GM19240 (cell line): ENCODE measurements at regions not wholly inside any gene's neighbourhood (a gene's known extent, or its start where the extent isn't known, plus 50 kb on each side); places are given as distances from the start of the nearest gene placed in this dataset.
"Not testable (repeated sequence)": the region's sequence is repeated elsewhere in the genome, so short reads cannot be mapped to it uniquely, and the experiment has no call there.

Source experiments
- DNase-seq: peaks from one replicate; pipeline ENCODE4 v3.0.0; 2011; ENCODE audit warnings: low spot score; ENCODE audit not compliant: insufficient read length

- DNase-seq: no peak
These were observed 306.9 kb upstream of the ARSJ start for GRCh38 chr4:114286262-114286810.

DNA sequence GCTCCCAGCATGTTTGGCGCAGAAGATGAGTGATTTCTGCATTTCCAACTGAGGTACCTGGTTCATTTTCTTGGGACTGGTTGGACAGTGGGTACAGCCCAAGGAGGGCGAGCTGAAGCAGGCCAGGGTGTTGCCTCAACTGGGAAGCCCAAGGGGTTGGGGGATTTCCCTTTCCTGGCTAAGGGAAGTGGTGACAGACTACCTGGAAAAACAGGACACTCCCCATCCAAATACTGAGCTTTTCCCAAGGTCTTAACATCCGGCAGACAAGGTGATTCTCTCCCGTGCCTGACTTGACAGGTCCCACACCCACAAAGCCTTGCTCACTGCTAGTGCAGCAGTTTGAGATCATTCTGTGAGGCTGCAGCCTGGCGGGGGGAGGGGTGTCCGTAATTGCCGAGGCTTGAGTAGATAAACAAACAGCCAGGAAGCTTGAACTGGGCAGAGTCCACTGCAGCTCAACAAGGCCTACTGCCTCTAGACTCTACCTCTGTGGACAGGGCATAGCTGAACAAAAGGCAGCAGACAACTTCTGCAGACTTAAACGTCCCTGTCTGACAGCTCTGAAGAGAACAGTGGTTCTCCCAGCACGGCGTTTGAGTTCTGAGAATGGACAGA is 307.7 kb upstream of the ARSJ start:
- no peak for DNase-seq

- no peak for DNase-seq
These were observed 302.5 kb upstream of the UGT8 start for GRCh38 chr4:114296126-114296525.

DNA sequence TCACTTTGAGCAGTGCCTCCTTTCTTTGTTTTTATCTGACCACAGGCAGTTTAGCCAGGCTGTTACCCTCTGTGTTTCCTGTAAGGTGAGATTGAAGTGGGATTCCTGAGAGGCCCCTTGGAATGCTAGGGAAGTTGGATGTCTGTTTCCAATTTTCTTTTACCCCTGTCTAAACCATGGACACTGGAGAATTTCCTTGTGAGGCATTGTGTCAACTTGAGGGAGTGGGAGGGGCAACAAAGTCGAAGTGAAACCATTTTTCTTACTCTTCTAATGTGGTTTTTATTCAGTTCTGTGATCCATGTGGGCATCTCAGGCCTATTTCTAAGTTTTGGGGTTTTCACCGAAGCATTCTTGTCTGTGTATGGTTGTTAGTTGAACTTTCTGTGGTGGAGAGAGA is 296.1 kb upstream of the UGT8 start:
- no peak for DNase-seq

GRCh38 chr4:114304046-114304445 is 294.6 kb upstream of the UGT8 start:
- DNase-seq: no peak

DNA sequence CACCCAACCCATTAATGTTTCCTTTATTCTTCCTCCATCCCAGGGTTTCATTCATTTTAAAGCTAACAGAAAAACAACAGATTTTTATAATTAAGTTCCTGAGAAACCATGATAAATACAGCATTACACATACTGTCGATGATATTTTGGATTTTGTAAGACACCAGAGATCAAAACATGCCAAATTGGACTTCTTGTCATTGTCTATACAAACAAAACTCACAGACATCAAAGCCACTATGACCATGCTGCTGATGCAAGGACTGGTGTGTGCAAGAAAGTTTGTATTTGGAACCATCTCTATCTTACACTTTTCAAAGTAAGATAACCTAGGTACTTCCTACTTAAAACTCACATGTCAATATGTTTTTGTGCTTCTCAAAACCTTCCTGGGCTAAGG is 294.0 kb upstream of the UGT8 start:
- no peak for DNase-seq

GRCh38 chr4:114306946-114307345 is 291.7 kb upstream of the UGT8 start:
- no peak for DNase-seq

DNA sequence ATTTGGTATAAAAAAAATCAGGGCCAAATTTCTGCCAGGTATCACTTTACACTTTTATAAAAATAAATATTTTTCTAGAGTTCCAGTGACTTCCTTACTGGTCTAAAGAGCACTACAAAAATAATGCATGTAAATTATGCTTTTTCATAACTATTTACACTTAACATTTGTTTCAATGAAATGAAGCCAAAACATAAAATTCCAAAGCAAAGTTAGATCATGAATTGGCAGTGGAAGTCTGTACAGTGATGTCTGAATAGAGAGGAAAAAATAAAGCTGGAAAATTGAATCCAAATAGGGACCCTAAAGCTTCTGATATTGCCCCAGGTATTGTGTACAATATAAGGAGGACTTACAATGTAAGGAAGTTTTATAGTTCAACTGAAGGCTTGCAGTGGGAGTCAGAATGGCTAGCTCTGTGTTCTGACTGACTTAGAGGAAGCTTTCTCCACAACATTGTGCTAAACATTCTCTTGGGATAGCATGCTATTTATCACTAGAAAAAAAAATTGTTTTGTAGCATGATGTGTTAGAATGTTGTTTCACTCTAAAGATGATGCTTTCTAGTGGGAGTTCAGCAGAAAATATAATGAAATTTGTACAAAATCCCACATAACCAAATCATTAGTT is 288.2 kb upstream of the UGT8 start:
- no peak for DNase-seq

GRCh38 chr4:114311787-114312186 is 286.8 kb upstream of the UGT8 start:
- no peak for DNase-seq

GRCh38 chr4:114312338-114312737 is 286.3 kb upstream of the UGT8 start:
- DNase-seq: no peak

DNA sequence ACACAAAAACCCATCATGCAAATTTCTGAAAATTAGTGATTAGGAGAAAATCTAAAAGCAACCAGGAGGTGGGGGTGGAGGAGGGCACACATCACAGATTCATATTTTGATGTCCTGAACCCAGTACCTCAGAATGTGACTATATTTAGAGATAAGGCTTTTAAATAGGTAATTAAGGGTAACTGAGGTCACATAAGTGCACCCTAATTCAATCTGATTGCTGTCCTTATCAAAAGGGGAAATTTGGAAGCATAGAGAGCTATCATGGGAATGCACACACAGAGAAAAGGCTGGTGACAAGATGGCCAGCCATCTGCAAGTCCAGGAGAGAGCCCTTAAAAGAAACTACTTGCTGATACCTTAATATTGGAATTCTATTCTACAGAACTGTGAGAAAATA is 281.8 kb upstream of the UGT8 start:
- no peak for DNase-seq

GRCh38 chr4:114317564-114317963 is 281.0 kb upstream of the UGT8 start:
- DNase-seq: no peak

DNA sequence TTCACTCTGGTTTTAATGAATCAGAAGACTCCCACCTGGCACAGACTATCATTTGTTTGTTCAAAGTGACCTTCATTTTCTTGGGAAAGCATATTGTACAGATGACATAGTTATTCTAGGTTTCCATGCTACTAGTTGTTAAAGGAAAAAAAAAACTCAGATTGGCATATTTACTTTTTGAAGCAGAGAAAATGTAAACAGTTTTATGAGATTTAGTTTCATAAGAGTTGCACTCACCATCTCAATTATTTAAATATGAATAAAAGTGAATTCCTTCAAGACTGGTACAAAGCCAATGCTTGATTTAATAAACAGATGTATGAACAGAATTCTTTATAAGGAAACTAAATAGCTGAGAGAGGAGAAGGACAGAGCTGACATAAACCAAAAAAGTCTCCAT is 280.3 kb upstream of the UGT8 start:
- DNase-seq: no peak

DNA sequence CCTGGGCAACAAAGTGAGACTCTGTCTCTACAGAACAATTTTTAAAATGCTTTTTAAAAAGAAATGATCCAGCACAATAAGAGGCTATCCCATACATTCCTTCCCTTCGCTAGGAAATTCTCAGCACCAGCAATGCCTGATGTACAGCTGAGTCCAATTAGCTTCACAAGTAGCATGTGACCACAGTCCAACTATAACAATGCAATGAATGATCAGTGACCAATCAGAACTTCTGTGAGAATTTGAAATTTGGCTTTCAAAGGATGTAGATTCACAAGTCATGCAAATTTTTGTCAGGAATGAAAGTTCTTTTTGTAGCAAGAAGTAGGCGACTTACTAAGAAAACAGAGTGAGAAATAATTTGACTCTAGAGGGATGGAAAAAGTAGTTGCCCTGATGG is 278.5 kb upstream of the UGT8 start:
- no peak for DNase-seq

- DNase-seq: no peak
These were observed 277.2 kb upstream of the UGT8 start for GRCh38 chr4:114321366-114321765.

GRCh38 chr4:114323841-114324240 is 274.8 kb upstream of the UGT8 start:
- DNase-seq: no peak

DNA sequence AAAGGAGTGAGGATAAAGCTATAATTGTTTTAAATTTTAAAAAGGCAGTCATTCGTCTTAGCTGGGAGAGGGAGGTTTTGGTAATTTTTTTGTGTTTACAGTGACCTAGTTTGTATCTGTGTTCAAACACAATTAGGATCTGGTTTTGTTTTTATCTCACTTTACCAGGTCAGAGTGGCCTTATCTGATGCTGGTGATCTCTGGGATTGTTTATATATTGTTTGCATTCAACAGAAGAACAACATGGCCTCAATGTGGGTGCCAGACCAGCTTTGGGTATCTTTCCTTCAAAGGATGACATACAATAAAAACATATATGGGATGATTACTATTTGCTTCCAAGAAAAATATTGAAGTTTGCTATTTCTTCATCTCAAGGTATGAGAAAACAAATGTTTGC is 272.2 kb upstream of the UGT8 start:
- no peak for DNase-seq

GRCh38 chr4:114332119-114332518 is 266.5 kb upstream of the UGT8 start:
- DNase-seq: no peak

GRCh38 chr4:114334363-114334762 is 264.2 kb upstream of the UGT8 start:
- DNase-seq: not testable (repeated sequence)

GRCh38 chr4:114334884-114335330 is 263.7 kb upstream of the UGT8 start:
- DNase-seq: no peak

DNA sequence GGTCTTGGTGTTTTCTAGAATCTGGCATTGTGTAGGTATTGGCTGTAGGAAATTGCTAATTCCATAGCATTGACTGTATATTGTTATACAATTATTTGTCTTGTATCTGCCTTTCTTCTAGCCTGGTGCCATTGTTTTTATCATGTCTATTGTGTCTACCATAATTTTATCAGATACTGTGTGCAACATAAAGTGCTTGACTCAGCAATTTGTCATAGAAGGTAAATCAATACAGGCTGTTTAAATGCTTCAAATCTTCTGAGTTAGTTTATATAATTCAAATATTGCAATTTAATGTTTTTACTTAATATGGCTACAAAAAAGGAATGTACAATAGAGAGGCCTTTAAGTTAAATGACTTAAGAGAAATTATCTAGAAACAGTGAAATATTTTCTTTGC is 263.3 kb upstream of the UGT8 start:
- no peak for DNase-seq

GRCh38 chr4:114343015-114343414 is 255.6 kb upstream of the UGT8 start:
- no peak for DNase-seq

DNA sequence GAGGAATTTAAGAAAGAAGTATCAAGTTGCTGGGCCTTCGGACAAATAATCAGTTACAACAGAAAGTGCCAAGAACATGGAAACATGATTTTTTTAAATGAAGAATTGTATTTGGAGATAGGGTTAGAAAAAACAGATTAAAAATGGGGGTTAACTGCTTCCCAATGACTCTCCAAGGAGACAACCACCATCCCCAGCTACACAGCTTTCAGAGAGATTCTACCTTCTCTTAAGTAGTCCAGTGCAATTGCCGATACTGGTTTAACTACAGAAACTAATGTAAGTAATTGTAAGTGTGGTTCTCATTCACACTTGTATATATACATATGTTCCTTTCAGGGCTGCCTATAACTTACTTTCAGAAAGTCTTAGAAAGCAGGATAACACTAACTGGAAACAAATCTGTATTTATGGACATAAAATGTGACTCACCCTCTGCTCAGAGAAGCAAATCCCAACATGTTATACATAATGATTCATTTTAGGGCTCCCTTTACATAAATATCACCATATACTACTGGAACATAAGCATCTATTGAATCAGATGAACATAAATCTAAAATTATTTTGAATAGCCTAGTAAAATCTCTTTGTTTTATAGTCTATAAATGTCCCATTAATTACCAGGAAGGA is 248.9 kb upstream of the UGT8 start:
- DNase-seq: no peak
